ENCODE measurements at regions not wholly inside any gene's neighbourhood (a gene's known extent, or its start where the extent isn't known, plus 50 kb on each side); places are given as distances from the start of the nearest gene placed in this dataset.

DNA sequence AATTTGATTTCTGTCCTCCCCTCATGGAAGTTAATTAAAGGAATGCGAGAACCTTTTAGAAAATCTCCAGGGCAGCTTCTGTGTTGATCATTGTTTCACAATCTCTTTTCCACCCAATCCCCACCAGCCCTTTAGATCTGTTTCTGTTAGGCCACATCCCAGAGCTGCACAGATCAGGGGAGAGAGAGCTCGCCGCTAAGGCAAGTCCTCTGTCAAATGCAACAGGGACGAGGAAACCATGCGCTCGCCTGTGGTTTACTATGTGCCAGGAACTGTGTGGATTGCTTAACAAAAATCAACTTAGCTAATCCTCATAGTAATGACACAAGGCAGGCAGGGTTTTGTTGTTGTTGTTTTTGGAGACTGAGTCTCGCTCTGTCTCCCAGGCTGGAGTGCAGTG, 115.4 kb downstream of the SALL1 start:
- DNase-seq (ENCODE audit: low read depth, low spot score) = no peak

DNA sequence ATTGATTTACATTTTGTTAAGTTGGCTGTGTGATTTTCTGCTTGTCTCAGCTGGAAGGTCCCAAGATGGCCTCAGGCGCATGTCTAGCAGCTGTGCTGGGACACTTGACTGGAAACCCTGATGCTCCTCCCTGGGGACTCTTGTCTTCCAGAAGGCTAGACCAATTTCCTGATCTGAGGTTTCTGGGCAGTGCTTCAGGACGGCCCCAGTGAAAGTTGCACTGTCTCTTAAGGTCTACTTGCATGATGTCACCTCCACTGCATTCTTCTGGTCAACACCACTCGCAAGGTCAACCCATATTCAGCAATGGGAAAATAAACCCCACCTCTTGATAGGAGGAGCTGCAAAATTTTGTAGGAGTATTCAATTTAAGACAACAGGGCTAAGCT, 116.0 kb downstream of the SALL1 start:
- DNase-seq (ENCODE audit: low read depth, low spot score) = no peak

DNA sequence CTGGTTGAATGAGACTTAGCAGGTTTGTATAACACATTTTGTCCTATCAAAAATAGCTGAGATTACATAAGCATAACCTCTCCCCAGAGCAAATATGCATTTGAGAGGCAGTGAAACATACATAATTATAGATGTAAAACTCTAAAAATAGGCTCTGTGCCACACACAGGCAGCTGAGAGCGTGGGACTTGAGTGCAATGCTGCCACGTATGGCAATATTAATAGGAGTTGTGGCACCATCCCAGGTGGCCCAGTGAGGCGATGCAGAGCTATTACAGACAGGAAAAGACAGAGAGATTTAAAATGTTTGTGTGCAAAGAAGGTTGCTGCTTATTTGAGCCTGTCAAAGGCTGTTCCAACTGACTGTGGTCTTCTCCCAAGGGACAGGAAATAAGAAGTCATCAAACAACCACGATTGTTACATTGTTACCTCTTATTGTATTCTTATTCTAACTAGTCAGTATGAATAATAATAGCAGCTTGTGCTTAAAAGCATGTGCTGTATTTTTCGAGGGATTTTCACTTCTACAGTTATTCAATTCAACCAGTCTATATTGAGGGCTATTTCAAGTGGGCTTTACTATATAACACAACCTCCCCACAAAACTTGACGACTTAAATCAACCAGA, 116.5 kb downstream of the SALL1 start:
- DNase-seq (ENCODE audit: low read depth, low spot score) = no peak

DNA sequence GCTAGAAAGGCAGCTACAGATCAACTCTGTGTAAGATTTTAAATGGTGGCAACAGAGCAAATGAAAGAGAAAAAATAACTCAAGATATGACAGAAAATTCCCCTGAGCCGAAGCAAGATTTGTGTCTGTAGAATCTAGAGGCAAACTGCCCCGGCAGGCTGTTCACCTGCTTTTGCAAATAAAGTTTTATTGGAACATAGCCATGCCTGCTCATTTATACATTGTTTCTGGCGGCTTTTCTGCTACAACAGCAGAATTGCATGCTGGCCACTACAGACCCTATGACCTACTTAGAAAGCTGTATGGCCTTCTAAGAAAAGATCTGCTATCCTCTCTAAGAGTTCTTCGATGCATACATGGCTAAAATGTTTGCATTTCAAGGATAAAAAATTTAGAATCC, 119.5 kb downstream of the SALL1 start:
- no peak for DNase-seq (ENCODE audit: low read depth, low spot score)

DNA sequence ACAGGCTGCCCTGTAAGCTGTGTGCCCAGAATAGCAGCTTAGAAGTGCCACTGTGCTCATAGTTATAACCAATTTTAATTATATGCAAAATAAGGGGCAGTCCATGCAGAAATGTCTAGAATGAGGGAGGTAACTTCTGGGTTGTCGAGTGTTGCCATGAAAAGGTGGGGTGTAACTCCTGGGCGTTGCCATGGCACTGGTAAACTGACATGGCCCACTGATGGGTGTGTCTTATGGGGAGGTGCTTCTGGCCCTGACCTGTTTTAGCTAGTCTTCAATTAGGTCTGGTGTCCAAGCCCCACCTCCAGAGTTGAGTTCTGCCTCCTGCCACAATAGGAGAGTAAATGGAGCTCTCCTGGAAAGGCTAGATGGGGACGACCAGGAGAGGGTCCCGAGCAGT, 120.6 kb downstream of the SALL1 start:
- no peak for DNase-seq (ENCODE audit: low read depth, low spot score)

DNA sequence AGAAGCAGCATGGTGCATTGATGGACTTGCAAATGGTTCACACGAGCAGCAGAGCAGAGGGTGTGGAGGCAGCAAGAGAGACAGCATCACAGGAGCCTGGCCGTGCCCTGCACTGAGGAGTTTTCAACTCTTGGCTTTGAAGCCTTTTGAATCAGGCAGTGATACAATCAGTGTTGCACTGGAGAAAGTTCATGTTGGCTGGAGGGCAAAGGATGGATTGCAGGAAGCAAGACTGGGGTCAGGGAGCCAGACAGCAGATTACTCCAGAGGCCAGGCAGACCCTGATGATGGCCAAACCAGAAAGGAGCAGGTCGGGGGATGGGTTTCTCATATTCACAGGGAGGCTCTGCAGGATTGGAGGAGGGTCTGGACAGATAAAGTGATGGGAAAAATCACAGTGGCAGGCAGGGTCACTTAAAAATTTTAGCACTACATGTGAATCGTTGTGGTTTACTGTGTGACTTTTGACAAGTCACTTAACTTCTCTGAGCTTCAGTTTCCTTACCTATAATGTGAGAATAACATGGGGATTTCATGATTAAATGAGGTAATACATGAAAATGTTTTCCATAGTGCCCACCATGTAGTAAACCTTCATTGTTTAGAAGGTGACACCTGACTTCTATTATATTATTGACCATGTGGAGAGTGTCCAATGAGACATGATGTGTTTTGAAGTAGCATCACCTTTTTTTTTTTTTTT, 125.3 kb downstream of the SALL1 start:
- DNase-seq (ENCODE audit: low read depth, low spot score) = no peak

DNA sequence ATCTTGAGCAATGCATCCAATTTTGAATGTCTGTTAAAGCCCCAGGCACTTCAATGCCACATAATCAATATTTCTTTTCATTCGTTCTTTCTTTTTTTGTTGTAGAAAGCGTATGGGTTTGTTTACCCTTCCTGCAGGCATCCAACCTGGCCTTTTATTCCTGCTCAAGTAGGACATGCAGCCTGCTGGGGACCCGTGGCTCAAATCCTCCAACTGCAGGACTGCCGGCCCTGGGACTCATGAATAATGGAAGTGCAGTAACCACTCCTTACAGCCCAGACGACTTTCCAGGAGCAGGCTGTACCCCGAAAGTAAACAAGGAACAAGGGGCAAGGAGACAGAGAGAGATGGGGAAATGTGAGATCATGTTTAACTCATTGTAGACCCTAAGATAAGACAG, 126.4 kb downstream of the SALL1 start:
- DNase-seq (ENCODE audit: low read depth, low spot score) = no peak

DNA sequence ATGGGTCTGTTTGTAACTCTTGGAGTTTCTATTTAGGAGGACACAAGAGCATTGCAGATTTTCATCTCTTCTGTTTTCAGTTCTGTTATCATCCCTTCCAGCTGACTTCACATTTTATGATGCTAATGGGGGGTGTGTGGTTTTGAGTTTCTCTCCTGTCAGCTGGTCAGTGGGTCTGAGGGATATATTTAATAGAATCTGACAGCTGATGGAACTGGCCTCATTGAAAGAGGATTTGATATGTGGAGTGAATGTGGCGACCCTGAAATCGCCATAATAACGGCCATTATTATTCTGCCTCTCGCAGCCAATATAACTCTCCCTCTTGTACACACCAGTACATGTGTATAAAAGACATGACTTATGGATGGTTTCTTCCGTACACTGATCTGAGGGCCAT, 128.1 kb downstream of the SALL1 start:
- no peak for DNase-seq (ENCODE audit: low read depth, low spot score)

DNA sequence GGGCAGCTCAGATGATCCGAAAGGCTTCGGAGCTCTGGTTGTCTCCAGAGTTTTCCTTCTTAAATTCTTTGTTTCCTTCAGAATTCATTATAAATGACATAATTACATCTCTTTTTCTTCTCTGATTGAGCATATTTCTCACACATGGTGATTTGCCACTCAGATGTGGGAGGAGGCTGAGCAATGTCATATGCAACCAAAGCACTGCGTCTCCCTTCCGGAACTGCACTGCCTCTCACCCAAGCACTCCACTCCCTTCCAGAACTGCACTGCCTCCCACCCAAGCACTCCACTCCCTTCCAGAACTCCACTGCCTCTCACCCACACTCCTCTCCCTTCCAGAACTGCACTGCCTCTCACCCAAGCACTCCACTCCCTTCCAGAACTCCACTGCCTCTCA, 131.5 kb downstream of the SALL1 start:
- no peak for DNase-seq (ENCODE audit: low read depth, low spot score)

DNA sequence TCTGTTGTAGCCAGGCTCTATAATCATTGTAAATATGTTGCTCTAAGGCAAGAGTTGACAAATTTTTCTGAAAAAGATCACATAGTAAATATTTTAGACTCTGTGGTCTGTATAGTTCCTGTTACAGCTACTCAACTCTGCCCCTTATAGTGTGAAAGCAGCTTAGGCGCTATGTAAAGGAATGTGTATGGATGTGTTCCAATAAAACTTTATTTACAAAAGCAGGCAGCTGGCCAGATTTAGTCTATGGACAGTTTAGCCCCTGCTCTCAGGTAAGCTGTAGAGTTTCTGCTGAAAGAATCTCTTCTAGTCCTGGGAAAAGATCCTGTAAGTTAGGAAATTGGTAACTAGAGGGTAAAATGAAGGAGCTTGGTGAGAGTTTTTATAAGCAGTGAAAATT, 133.1 kb downstream of the SALL1 start:
- no peak for DNase-seq (ENCODE audit: low read depth, low spot score)

DNA sequence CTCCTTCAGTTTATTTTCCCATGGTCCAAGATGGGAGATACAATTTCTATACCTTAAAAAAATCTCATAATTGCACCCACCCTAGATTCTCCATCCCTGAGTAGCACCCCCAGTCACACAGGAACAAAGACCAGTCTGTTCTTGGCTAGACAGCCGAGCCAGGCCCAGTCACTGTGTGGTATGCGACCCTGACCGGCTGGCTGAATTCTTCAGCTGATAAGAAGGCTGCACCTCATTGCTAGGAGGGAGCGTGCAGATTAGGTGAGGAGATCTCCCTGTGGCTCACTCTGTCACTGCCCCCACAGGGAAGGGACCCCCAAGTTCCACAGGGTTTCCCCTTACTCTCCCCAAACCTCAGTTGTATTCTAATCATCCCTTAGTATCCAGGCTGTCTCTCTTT, 138.7 kb downstream of the SALL1 start:
- no peak for DNase-seq (ENCODE audit: low read depth, low spot score)

DNA sequence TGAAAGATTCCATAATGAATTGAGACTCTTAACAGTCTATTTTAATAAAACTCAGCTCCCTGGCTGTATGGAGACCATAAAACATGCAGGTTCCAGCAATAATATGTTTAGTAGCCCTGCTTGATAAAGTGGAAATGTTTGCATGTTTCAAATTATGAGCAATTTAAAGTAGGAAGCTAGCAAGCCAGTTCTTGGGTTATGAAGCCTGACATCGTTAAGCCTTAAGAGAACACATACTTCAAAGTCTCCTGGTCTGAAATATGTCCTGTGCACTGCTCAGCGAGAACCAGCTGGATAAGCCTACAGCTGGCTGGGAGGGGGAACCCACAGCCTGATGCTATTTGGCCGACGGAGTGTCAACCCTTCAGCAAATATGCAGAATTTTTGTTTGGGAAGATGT, 140.3 kb downstream of the SALL1 start:
- no peak for DNase-seq (ENCODE audit: low read depth, low spot score)

DNA sequence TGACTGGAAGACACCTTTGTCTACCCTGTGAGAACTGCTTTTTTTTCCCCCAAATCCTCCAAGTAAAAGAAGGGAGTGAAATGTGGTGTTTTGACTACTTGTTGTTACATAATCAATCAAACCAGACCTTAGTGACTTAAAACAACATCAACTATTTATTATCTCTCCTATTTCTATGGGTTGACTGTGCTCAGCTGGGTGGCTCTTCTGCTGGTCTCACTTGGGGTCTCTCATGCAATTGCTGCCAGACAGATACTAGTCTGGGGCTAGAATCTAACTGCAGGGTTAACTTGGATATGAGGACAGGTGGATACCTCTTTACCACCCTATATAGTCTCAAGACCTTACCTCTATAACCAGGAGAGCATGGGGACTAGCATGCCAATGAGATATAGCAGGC, 141.3 kb downstream of the SALL1 start:
- no peak for DNase-seq (ENCODE audit: low read depth, low spot score)

DNA sequence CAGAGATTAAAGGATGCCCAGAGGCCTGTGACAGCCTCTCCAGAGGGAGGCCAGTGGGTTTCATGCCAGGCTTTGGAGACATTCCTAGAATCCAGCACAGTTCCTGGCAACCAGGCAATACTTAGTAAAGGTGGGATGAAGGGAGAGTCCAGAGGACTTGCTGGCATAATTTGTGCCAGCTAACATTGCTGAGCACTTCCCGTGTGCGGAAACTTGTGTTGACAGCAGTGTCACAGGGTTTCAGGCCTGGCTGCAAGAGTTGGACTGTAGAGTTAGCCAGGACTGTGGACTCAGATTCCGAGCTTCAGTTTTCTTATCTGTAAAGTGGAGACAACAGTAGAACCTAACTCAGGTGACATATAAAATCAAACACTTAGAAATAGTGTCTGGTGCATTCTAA, 141.7 kb downstream of the SALL1 start:
- DNase-seq (ENCODE audit: low read depth, low spot score) = no peak

DNA sequence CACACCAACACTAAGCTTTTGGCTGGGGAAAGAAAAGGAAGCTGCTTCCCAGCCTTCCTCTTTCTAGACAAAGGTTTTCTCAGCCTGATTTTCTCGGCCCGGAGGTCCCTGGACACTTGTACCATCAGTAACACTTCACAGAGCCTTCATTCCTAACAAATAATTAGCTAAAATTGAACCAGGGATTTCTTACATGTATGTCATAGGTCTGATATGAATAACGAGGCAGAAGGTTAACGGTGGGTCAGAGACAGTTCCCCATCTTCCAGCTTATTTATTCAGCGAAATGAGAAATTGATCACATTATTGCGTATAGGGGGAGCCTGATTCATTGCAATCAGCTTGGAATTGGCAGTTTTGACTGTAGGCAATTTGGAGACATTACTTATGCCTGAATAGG, 142.5 kb downstream of the SALL1 start:
- no peak for DNase-seq (ENCODE audit: low read depth, low spot score)

DNA sequence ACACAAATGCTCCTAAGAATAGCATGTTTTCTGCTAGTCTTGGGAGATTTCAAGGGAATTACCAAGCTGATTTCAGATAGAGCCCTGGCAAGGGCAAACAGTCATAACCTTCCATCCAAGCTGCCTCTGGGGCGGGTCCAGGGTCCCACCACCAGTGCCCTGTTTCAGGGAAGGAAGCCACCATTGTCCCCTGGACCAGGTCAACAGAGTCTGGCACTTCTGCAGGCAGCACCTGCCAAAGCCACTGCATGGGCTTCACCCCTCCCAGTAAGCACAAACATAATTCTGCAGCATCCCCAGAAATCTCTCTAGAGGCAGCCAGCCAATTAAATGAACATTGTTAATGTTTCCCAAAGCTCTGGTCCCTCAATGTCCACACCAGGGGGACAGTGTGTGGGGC, 143.0 kb downstream of the SALL1 start:
- no peak for DNase-seq (ENCODE audit: low read depth, low spot score)

DNA sequence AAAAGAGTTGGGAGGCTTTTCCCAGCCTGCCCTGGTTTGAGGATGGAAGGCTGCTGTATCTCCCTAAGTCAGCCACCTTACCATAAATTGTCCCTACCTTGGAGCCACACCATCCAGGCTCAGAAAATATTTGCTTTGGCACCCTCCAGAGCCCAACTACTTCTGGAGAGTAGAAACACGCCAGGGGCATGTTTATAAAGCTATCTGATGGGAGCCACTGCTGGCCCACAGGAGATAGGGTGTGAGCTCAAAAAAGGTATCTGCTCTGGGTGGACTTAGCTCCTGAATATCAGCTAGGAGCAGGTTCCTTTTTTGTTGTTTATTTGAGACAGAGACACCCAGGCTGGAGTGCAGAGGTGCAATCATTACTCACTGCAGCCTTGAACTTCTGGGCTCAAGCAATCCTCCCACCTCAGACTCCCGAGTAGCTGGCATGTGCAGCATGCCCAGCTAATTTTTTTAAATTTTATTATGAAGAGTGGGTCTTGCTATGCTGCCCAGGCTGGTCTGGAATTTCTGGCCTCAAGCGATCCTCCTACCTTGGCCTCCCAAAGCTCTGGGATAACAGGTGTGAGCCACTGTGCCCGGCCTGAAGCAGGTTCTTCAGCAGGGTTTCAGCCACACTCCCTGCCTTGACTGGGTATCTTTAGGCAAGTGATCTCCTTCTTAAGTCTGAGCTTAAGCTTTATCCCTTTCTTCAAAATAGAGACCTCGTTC, 147.1 kb downstream of the SALL1 start:
- DNase-seq (ENCODE audit: low read depth, low spot score) = no peak

DNA sequence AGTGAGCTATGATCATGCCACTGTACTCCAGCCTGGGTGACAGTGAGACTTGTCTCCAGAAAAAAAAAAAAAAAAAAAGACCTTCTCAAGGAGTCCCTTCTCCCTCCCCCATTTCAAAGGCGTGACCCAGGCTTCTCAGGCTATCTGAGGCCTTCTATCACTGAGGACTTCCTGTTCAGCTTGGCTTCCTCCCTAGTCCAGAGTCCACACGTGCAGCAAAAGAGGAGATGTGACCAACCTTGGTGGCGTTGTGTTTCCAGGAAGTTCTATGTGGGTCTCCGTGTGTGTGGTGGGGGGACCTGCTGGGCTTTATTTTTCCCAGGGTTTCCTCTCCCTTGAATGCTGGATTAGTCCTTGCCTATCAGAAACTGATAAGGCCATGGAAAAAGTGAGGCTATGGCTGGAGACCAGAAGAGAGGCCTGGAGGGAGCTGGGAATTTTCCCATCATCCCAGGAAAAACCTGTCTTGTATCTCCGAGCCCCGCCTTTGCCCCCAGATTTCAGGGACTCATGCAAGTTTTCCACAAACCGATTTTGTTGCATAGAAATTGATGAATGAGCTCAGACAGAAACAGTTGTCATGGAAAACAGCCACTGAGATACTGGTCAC, 148.1 kb downstream of the SALL1 start:
- no peak for DNase-seq (ENCODE audit: low read depth, low spot score)

DNA sequence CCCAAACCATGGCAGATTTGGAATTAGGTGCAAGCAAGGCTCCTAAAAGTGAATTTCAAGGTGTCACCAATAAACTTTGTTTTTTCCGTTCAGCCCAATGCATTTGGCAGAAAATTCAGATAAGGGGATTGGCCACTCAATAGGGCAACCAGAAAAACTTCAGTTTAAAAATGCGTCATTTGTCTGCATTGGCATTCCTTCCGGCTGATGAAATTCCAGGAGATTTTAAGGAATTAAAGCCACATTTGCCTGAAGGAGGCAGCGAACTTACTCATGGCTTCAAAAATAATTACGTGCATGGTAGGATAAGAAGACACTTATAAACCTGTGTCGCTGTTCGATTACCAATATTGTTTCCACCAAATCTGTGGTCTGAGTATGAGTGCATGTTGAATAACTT, 151.9 kb downstream of the SALL1 start:
- DNase-seq (ENCODE audit: low read depth, low spot score) = no peak

DNA sequence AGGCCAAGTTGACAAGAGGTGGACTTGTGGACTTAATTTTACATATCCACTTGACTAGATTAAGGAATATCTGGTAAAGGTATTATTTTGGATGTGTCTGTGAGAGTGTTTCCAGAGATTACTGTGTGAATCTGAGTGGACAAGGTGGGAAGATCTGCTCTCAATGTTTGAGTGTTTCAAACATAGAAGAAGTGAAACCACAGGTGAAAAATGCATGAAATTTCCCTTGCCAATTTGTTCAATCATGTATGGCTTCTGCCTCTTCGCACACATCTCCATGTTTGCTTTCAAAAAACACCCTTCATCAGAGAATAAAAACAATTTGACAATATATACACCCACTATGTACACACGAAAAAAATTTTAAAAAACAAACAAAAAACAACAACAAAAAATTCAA, 152.7 kb downstream of the SALL1 start:
- DNase-seq (ENCODE audit: low read depth, low spot score) = no peak

DNA sequence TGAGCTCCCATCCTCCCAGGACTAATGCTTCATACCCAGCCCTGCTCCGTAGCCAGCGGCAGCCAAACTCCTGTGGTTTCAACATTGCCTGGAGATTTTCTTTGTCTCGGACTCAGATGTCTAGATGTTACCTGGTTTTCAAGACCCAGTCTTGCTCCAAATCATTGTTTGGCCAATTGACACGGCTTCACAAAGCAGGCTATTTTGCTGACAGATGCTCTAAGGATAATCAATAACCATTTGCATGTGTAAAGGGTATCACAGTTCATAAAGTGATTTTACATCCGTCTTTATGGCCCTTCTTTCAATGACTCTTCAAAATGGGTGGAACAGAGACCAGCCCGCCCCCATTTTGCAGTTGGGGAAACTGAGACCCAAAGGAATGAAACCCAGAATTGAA, 153.4 kb downstream of the SALL1 start:
- DNase-seq (ENCODE audit: low read depth, low spot score) = no peak

DNA sequence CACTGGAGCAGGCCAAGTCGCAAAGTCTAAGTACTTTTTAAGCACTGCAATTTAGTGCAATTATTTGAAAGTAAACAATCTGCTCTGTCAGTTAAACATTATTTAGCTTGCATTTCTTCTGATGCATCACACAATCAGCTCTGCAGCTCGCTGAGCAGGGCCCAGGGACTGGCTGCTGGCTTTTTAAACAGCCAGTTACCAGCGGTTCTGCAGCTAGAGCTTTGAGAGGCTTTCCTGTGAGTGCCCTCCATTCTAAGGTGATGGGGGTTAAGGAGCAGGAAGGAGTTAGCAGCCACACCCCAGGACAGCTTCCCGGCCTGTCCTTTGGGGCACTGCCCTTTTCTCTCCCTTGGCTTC, 154.3 kb downstream of the SALL1 start:
- DNase-seq (ENCODE audit: low read depth, low spot score) = no peak

All from smooth muscle cell of the brain vasculature (primary cell).